Stimulated activated naive CD4-positive, alpha-beta T cell treated with Interleukin-2 at 50 U/mL for 16 hours (primary cell): ENCODE measurements at regions not wholly inside any gene's neighbourhood (a gene's known extent, or its start where the extent isn't known, plus 50 kb on each side); places are given as distances from the start of the nearest gene placed in this dataset.
"Not testable (repeated sequence)": the region's sequence is repeated elsewhere in the genome, so short reads cannot be mapped to it uniquely, and the experiment has no call there.

Source experiments
- DNase-seq: peaks from one replicate; lab custom pipeline; 2025; lab: John Stamatoyannopoulos, UW

GRCh38 chr11:115605397-115605796, 101.2 kb upstream of the CADM1 start:
- not testable (repeated sequence) for DNase-seq

GRCh38 chr11:115599125-115599524, 94.9 kb upstream of the CADM1 start:
- no peak for DNase-seq

GRCh38 chr11:115598257-115598901, 94.2 kb upstream of the CADM1 start:
- DNase-seq = no peak

GRCh38 chr11:115591380-115591779, 87.2 kb upstream of the CADM1 start:
- DNase-seq = no peak

- no peak for DNase-seq
These were observed 86.0 kb upstream of the CADM1 start for GRCh38 chr11:115590254-115590653.

- no peak for DNase-seq
These were observed 83.6 kb upstream of the CADM1 start for GRCh38 chr11:115587718-115588342.

GRCh38 chr11:115585361-115586024, 81.3 kb upstream of the CADM1 start:
- no peak for DNase-seq

- no peak for DNase-seq
These were observed 77.8 kb upstream of the CADM1 start for GRCh38 chr11:115581871-115582639.

- DNase-seq = no peak
These were observed 76.9 kb upstream of the CADM1 start for GRCh38 chr11:115580927-115581680.

GRCh38 chr11:115580416-115580815, 76.2 kb upstream of the CADM1 start:
- DNase-seq = no peak

- no peak for DNase-seq
These were observed 75.1 kb upstream of the CADM1 start for GRCh38 chr11:115579181-115579825.

- no peak for DNase-seq
These were observed 74.1 kb upstream of the CADM1 start for GRCh38 chr11:115578275-115578674.

GRCh38 chr11:115577701-115578100, 73.5 kb upstream of the CADM1 start:
- DNase-seq = no peak

- DNase-seq = no peak
These were observed 72.6 kb upstream of the CADM1 start for GRCh38 chr11:115576606-115577380.

GRCh38 chr11:115572551-115572950, 68.3 kb upstream of the CADM1 start:
- DNase-seq = no peak

- no peak for DNase-seq
These were observed 62.1 kb upstream of the CADM1 start for GRCh38 chr11:115566180-115566764.

- no peak for DNase-seq
These were observed 60.6 kb upstream of the CADM1 start for GRCh38 chr11:115564851-115565250.

- DNase-seq = no peak
These were observed 56.9 kb upstream of the CADM1 start for GRCh38 chr11:115561116-115561515.

GRCh38 chr11:115558635-115559034, 54.4 kb upstream of the CADM1 start:
- no peak for DNase-seq

- no peak for DNase-seq
These were observed 53.5 kb upstream of the CADM1 start for GRCh38 chr11:115557681-115558080.
